Neural progenitor cell (in vitro differentiated cells): ENCODE measurements at regions not wholly inside any gene's neighbourhood (a gene's known extent, or its start where the extent isn't known, plus 50 kb on each side); places are given as distances from the start of the nearest gene placed in this dataset.

Experiments used
- DNase-seq: peaks from one replicate; pipeline ENCODE4 v3.0.0-alpha.2; 2016; ENCODE audit warnings: low spot score
- H2AFZ ChIP-seq: fragments of 200-600 bp; sonication (generic); replicated peaks from 2 replicates; pipeline ENCODE4 v1.6.1; 2016; ENCODE audit warnings: antibody characterized with exemption
- H3F3A ChIP-seq: fragments of 200-600 bp; sonication (generic); 2 replicates; pipeline ENCODE4 v1.6.1; 2016; ENCODE audit warnings: antibody characterized with exemption, low read depth
- H3K27ac ChIP-seq: fragments of 200-600 bp; sonication (generic); 2 replicates; pipeline ENCODE4 v1.5.1; 2016; ENCODE audit warnings: mild to moderate bottlenecking
- H3K27me3 ChIP-seq: fragments of 200-600 bp; sonication (generic); 2 replicates; pipeline ENCODE4 v1.6.1; 2016; ENCODE audit warnings: mild to moderate bottlenecking, moderate library complexity
- H3K36me3 ChIP-seq: fragments of 200-600 bp; sonication (generic); 2 replicates; pipeline ENCODE4 v1.5.1; 2016
- H3K4me1 ChIP-seq: fragments of 200-600 bp; sonication (generic); 2 replicates; pipeline ENCODE4 v1.6.1; 2016; ENCODE audit warnings: mixed run types
- H3K4me2 ChIP-seq: fragments of 200-600 bp; sonication (generic); 2 replicates; pipeline ENCODE4 v1.6.1; 2016
- H3K4me3 ChIP-seq: fragments of 200-600 bp; sonication (generic); 2 replicates; pipeline ENCODE4 v1.5.1; 2016
- H3K79me2 ChIP-seq: fragments of 200-600 bp; sonication (generic); 2 replicates; pipeline ENCODE4 v1.6.1; 2016; ENCODE audit warnings: low read depth
- H3K9ac ChIP-seq: fragments of 200-600 bp; sonication (generic); 2 replicates; pipeline ENCODE4 v1.6.1; 2016
- H3K9me3 ChIP-seq: fragments of 200-600 bp; sonication (generic); 2 replicates; pipeline ENCODE4 v1.5.1; 2016; ENCODE audit warnings: low read depth
- H4K20me1 ChIP-seq: fragments of 200-600 bp; sonication (generic); 2 replicates; pipeline ENCODE4 v1.6.1; 2016; ENCODE audit warnings: low read depth
- H3K27ac Mint-ChIP-seq: 3 replicates; pipeline ENCODE4 v1.8.0; 2021; ENCODE audit warnings: mixed read lengths
- H3K27me3 Mint-ChIP-seq: 2 replicates; pipeline ENCODE4 v1.8.0; 2022; ENCODE audit warnings: low read depth, mild to moderate bottlenecking, inconsistent platforms, moderate library complexity, mixed read lengths; ENCODE audit not compliant: insufficient read depth
- H3K36me3 Mint-ChIP-seq: 3 replicates; pipeline ENCODE4 v1.8.0; 2021; ENCODE audit warnings: mixed read lengths
- H3K4me1 Mint-ChIP-seq: 3 replicates; pipeline ENCODE4 v1.8.0; 2021; ENCODE audit warnings: mixed read lengths
- H3K4me3 Mint-ChIP-seq: 3 replicates; pipeline ENCODE4 v1.8.0; 2021; ENCODE audit warnings: mild to moderate bottlenecking, moderate library complexity, mixed read lengths
- H3K9me3 Mint-ChIP-seq: 3 replicates; pipeline ENCODE4 v1.8.0; 2020; ENCODE audit warnings: mixed read lengths
- EZH2 ChIP-seq: fragments of 200-600 bp; sonication (generic); IDR thresholded peaks from 2 replicates; pipeline ENCODE4 v1.6.1; 2017; ENCODE audit warnings: antibody characterized with exemption, mild to moderate bottlenecking, moderate library complexity
- EZH2phosphoT487 ChIP-seq: fragments of 200-600 bp; sonication (generic); IDR thresholded peaks from 2 replicates; pipeline ENCODE4 v1.6.1; 2017; ENCODE audit warnings: antibody characterized with exemption
- TF ChIP-seq, protein P1 (sequence below): fragments of 200-600 bp; sonication (generic); IDR thresholded peaks from 2 replicates; pipeline ENCODE4 v1.5.1; 2017; ENCODE audit warnings: antibody characterized with exemption, mild to moderate bottlenecking

DNA sequence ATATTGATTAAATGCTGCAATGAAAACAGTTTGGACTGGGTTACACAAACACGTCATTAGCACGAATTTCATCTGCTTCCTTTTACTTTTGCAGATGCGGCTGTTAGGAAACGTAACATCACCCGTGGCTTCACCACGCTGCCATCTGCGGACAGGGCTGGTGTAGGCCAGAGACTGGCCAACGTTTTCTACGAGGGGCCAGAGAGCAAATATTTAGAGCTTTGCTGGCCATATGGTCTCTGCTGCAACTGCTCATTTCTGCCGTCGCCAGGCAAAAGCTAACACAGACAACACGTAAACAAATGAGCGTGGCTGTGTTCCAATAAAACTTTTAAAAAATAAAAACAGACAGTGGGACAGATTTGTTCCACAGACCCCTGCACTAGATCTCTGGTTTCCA, 96.6 kb downstream of the ENGASE start:
- Mint-ChIP-seq H3K27me3 (peaks cover 2% of the 10 kb centered on the region), H3K36me3 (no peaks in the 10 kb centered on the region), H3K9me3 (no peaks in the 10 kb centered on the region), H3K4me3 (no peak overlapping the region), H3K4me1 (peaks cover 4% of the 10 kb centered on the region), H3K27ac (no peak overlapping the region)
- no peaks in the 10 kb centered on the region for H3K9me3 ChIP-seq
- no peak overlapping the region for H2AFZ ChIP-seq
- H4K20me1 ChIP-seq = no peaks in the 10 kb centered on the region
- H3K9ac ChIP-seq = no peak overlapping the region
- no peak overlapping the region for H3K27ac ChIP-seq
- no peaks in the 10 kb centered on the region for H3K27me3 ChIP-seq
- no peak overlapping the region for H3K4me3 ChIP-seq
- H3K4me1 ChIP-seq = no peaks in the 10 kb centered on the region
- no peaks in the 10 kb centered on the region for H3F3A ChIP-seq
- no peak overlapping the region for H3K4me2 ChIP-seq
- no peak for TF ChIP-seq EZH2
- TF ChIP-seq, protein P1, sequence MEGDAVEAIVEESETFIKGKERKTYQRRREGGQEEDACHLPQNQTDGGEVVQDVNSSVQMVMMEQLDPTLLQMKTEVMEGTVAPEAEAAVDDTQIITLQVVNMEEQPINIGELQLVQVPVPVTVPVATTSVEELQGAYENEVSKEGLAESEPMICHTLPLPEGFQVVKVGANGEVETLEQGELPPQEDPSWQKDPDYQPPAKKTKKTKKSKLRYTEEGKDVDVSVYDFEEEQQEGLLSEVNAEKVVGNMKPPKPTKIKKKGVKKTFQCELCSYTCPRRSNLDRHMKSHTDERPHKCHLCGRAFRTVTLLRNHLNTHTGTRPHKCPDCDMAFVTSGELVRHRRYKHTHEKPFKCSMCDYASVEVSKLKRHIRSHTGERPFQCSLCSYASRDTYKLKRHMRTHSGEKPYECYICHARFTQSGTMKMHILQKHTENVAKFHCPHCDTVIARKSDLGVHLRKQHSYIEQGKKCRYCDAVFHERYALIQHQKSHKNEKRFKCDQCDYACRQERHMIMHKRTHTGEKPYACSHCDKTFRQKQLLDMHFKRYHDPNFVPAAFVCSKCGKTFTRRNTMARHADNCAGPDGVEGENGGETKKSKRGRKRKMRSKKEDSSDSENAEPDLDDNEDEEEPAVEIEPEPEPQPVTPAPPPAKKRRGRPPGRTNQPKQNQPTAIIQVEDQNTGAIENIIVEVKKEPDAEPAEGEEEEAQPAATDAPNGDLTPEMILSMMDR = no peak
- TF ChIP-seq EZH2phosphoT487 = no peak
- no peaks in the 10 kb centered on the region for H3K79me2 ChIP-seq
- DNase-seq = no peak
- H3K36me3 ChIP-seq = no peaks in the 10 kb centered on the region

DNA sequence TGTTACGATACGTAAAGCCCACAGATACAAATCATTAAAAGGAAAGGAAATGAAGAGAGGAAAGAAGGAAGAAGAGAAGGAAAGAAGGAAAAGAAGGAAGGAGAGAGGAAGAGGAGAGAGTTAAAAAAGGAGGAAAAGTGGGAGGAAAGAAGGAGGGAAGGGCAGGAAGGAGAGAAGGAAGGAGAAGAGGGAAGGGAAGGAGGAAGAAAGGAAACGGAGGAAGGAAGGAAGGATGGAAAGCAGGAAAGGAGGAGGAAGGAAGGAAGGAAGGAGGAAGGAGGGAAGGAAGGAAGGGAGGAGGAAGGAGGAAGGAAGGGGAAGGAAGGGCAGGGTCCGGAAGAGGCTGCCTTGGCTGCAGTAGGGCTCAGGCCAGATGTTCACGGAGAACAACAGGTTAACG, 95.2 kb downstream of the ENGASE start:
- Mint-ChIP-seq H3K27ac (no peak overlapping the region), H3K36me3 (no peaks in the 10 kb centered on the region)
- no peaks in the 10 kb centered on the region for H3K9me3 ChIP-seq

DNA sequence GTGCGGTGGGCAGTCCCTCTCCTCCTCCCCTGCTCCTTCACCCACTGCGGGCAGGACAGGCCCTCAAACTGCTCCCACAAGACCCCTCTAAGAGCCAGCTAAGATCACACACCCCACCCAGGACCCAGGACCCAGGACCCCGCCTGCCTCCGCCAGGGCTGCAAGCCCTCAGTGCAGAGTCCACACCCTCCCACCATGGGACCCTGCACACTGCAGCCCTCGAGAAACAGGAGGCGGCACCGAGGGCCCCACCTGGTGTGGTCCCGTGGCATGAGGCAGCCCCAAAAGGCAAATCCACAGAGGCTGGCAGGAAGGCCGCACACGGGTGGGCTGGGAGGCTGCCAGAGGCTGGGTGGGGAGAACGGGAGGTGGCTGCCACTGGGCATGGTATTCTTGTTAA, 94.7 kb downstream of the ENGASE start:
- H3K4me2 ChIP-seq = no peak overlapping the region
- Mint-ChIP-seq H3K27ac (no peak overlapping the region), H3K4me1 (peaks cover 2% of the 10 kb centered on the region), H3K36me3 (no peaks in the 10 kb centered on the region), H3K4me3 (no peak overlapping the region), H3K9me3 (no peaks in the 10 kb centered on the region), H3K27me3 (peaks cover 2% of the 10 kb centered on the region)
- no peak overlapping the region for H3K27ac ChIP-seq
- H3K27me3 ChIP-seq = no peaks in the 10 kb centered on the region
- H3K9ac ChIP-seq = no peak overlapping the region
- H3K36me3 ChIP-seq = no peaks in the 10 kb centered on the region
- TF ChIP-seq, protein P1 = no peak
- TF ChIP-seq EZH2 = no peak
- TF ChIP-seq EZH2phosphoT487 = no peak
- H3K79me2 ChIP-seq = no peaks in the 10 kb centered on the region
- no peak overlapping the region for H3K4me3 ChIP-seq
- no peaks in the 10 kb centered on the region for H4K20me1 ChIP-seq
- H2AFZ ChIP-seq = no peak overlapping the region
- DNase-seq = no peak
- no peaks in the 10 kb centered on the region for H3F3A ChIP-seq
- no peaks in the 10 kb centered on the region for H3K9me3 ChIP-seq
- H3K4me1 ChIP-seq = peaks cover 10% of the 10 kb centered on the region

More for the DNA sequence above, 95.2 kb downstream of the ENGASE start:
- no peak overlapping the region for H3K27ac ChIP-seq
- no peaks in the 10 kb centered on the region for H3K9me3 Mint-ChIP-seq
- H3K79me2 ChIP-seq = no peaks in the 10 kb centered on the region
- H3K4me3 ChIP-seq = no peak overlapping the region
- H3K4me3 Mint-ChIP-seq = no peak overlapping the region
- no peaks in the 10 kb centered on the region for H4K20me1 ChIP-seq
- peaks cover 5% of the 10 kb centered on the region for H3K4me1 ChIP-seq
- H3K4me1 Mint-ChIP-seq = peaks cover 4% of the 10 kb centered on the region
- H3K27me3 Mint-ChIP-seq = peaks cover 2% of the 10 kb centered on the region
- no peaks in the 10 kb centered on the region for H3K36me3 ChIP-seq
- no peak for DNase-seq
- H3K9ac ChIP-seq = no peak overlapping the region
- no peaks in the 10 kb centered on the region for H3F3A ChIP-seq
- TF ChIP-seq, protein P1 = no peak
- TF ChIP-seq EZH2 (no peak), EZH2phosphoT487 (no peak)
- H3K27me3 ChIP-seq = no peaks in the 10 kb centered on the region
- H2AFZ ChIP-seq = no peak overlapping the region
- H3K4me2 ChIP-seq = no peak overlapping the region
